ENCODE measurements at regions not wholly inside any gene's neighbourhood (a gene's known extent, or its start where the extent isn't known, plus 50 kb on each side); places are given as distances from the start of the nearest gene placed in this dataset.

DNA sequence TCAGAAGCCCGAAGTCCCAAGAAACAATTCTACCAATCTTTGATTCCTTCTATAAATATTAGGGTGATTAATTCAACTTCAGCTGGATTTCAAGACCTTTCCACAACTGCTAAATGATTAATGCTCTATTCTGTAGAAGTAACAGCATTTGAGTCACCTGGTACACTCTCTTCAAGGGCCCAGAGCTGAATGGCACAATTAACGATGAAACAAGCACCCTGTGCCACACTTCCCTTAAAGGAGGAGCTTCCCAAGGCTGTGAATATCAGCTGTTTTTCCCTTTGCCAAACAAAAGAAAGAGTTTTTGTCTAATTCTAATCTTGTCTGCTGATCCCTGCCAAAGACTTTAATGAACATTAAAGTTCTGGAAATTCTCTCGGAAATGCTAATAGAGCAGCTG lies 56.0 kb downstream of the BOD1L2 start:
- TF ChIP-seq, protein P1, sequence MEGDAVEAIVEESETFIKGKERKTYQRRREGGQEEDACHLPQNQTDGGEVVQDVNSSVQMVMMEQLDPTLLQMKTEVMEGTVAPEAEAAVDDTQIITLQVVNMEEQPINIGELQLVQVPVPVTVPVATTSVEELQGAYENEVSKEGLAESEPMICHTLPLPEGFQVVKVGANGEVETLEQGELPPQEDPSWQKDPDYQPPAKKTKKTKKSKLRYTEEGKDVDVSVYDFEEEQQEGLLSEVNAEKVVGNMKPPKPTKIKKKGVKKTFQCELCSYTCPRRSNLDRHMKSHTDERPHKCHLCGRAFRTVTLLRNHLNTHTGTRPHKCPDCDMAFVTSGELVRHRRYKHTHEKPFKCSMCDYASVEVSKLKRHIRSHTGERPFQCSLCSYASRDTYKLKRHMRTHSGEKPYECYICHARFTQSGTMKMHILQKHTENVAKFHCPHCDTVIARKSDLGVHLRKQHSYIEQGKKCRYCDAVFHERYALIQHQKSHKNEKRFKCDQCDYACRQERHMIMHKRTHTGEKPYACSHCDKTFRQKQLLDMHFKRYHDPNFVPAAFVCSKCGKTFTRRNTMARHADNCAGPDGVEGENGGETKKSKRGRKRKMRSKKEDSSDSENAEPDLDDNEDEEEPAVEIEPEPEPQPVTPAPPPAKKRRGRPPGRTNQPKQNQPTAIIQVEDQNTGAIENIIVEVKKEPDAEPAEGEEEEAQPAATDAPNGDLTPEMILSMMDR (IDR thresholded peaks at IDR 0.05; ENCODE audit: insufficient read depth, missing control alignments) = no peak

DNA sequence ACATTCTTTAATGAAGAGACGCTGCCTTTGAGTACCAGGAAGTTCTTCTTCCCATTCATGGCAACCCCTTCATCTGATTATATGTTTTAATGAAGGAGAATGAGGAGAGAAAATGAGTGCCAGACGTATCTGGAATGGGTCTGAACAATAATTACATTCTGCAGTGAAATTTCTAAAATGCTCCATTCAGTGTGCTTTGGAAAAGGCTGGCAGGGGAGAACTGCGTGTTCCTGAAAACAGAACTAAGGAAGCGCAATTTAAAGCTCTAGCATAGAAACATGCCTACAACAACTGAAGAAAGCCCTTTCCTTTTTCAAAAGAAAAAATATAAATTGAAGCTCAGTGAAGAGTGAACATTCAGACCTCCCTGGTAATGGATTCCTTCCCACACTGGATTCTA lies 58.8 kb downstream of the BOD1L2 start:
- DNase-seq (ENCODE audit: insufficient read length, low spot score) (no peak), FAIRE-seq (peak; percentile 86)
- TF ChIP-seq, protein P1 (IDR thresholded peaks at IDR 0.05; ENCODE audit: insufficient read depth, missing control alignments) = no peak

More for the DNA sequence above, 56.0 kb downstream of the BOD1L2 start:
- no peak for DNase-seq (ENCODE audit: insufficient read length, low spot score)
- no peak for FAIRE-seq

DNA sequence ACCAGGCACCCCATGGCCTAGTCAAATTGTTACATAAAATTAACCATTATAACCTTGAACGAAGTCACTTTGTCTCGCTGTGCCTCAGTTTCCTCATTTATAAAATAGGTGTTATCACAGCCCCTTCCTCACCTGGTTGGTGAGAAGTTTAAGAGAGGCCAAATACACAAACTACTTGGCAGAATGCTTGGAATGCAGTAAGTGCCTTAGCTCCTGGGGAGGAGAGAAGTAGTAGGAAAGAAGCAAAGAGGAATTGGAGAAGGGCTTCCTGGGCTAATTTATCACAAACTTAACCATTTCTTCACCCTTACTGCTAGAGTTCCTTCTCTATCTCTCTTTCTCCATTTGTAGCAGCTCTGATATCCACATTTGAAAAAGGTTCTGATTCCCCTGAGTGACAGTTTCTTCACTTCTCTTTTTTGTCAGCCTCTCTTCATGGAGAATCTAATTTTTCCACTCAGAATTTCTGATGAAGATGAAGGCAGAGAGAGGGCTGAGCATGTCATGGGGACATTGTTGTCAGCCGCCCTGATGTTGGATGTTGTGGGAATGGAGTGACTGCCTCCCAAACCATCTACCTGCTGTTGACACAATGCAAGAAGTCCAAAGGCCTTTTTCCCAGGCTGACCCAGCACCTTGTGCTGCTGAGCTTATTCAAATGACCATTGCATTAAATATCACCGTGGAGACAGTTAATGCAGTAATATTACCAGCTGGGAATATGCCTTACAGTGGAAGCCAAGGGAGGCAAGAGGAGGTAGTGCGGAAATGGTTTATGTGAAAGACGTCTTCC lies 60.4 kb downstream of the BOD1L2 start:
- no peak for FAIRE-seq
- no peak for DNase-seq (ENCODE audit: insufficient read length, low spot score)
- TF ChIP-seq, protein P1 (IDR thresholded peaks at IDR 0.05; ENCODE audit: insufficient read depth, missing control alignments) = no peak

DNA sequence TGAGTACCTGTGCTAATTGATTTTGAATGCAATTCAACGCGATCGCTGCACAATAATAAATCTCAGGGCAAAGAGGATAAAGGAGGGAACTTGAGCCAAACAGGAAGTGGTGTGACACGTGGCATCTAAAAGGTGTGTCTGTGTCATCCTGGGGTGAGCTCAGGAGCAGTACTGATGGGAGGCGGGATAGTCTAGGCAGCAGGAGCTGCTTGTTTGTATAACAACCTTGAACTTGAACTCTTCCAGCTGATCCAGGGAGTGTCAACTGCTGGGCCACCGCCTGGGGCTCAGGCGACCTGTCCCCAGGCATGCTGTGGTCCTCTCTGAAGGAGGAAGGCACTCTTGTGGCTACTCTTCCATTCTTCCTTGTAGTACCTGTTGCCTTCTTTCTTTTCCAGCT lies 61.2 kb downstream of the BOD1L2 start:
- no peak for DNase-seq (ENCODE audit: insufficient read length, low spot score)
- TF ChIP-seq, protein P1 (IDR thresholded peaks at IDR 0.05; ENCODE audit: insufficient read depth, missing control alignments) = no peak
- FAIRE-seq = no peak

DNA sequence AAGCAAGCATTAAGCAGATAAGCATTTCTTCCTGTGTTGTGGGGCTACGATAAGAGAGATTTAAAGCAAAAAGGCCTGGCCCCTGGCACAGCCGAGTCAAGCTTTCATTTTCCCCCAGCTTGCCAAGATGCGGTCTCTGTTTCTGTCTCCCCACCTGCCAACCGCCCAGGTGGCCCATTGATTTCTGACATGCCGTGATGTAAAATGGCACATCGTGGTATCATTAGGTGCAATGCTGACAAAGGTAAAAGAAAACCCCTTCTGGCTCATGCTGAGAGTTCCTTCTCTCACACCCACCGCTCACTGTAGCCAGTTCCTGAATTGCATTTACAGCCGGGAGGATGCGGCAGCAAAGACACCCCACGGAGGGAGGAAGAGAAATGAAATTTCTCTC lies 62.8 kb downstream of the BOD1L2 start:
- DNase-seq (ENCODE audit: insufficient read length, low spot score) (no peak), FAIRE-seq (no peak)
- TF ChIP-seq, protein P1 (IDR thresholded peaks at IDR 0.05; ENCODE audit: insufficient read depth, missing control alignments) = no peak

DNA sequence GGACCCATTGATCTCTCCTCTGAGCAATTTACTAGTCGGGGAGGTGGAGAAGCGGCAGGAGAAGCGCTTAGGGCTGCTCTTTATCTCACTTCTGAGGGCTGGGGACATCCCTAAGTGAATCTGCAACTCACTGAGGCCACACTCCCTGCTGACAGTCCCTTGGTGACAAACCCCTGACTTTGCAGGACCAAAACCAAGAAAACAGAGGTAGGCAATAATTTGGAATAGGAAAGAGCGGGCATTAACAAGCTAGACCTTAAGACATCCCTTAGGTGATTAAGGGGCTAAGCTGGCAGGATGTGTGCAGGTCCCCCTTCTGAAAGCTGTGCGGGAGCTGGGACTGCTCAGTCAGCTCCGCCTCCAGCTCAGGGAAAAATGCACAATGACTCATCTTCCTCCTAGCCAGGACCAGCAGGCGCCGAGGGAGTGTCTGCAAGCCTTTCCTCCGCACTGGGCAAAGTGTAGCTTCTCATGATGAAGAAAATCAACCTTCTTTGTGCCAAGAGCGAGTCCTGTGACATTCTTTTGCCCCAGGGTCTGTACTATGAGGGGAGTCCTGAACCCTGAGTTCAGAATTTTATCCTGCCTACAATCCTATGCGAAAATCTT lies 63.3 kb downstream of the BOD1L2 start:
- FAIRE-seq (peak; percentile 78), DNase-seq (ENCODE audit: insufficient read length, low spot score) (no peak)
- TF ChIP-seq, protein P1 (IDR thresholded peaks at IDR 0.05; ENCODE audit: insufficient read depth, missing control alignments) = no peak
